SK-N-SH treated with all-trans-retinoic acid at 6 μM for 48 hours (cell line): ENCODE measurements at regions not wholly inside any gene's neighbourhood (a gene's known extent, or its start where the extent isn't known, plus 50 kb on each side); places are given as distances from the start of the nearest gene placed in this dataset.

Experiments used
- ATAC-seq: fragments of 200-7000 bp; cut with Tn5 transposase; 3 replicates; pipeline ENCODE4 v1.9.1; 2020; ENCODE audit warnings: mild to moderate bottlenecking, moderate library complexity
- ARNTL ChIP-seq: fragments of 450-650 bp; formaldehyde crosslinking; IDR thresholded peaks from 2 replicates; pipeline ENCODE4 v1.5.0; 2020; ENCODE audit warnings: low read depth, mild to moderate bottlenecking, moderate library complexity, borderline replicate concordance
- BACH2 ChIP-seq: fragments of 250-450 bp; sonication (Bioruptor Pico); IDR thresholded peaks from 2 replicates; pipeline ENCODE4 v1.9.0; 2021; ENCODE audit warnings: mild to moderate bottlenecking, borderline replicate concordance
- CSDC2 ChIP-seq: fragments of 250-450 bp; sonication (Bioruptor Pico); IDR thresholded peaks from 2 replicates; pipeline ENCODE4 v1.5.0; 2020; ENCODE audit warnings: mild to moderate bottlenecking, moderate library complexity
- ESRRG ChIP-seq: fragments of 250-450 bp; sonication (Bioruptor Pico); IDR thresholded peaks from 2 replicates; pipeline ENCODE4 v1.6.1; 2021; ENCODE audit warnings: mild to moderate bottlenecking
- GLIS3 ChIP-seq: fragments of 250-450 bp; sonication (Bioruptor Pico); IDR thresholded peaks from 2 replicates; pipeline ENCODE4 v1.5.0; 2020; ENCODE audit warnings: mild to moderate bottlenecking, moderate library complexity
- ISL1 ChIP-seq: fragments of 250-450 bp; sonication (Bioruptor Pico); IDR thresholded peaks from 2 replicates; pipeline ENCODE4 v2.1.2; 2022; ENCODE audit warnings: mild to moderate bottlenecking, moderate library complexity
- PPARA ChIP-seq: fragments of 250-450 bp; sonication (Bioruptor Pico); IDR thresholded peaks from 2 replicates; pipeline ENCODE4 v1.5.0; 2020; ENCODE audit warnings: mild to moderate bottlenecking, borderline replicate concordance
- RARB ChIP-seq: fragments of 250-450 bp; sonication (Bioruptor Pico); IDR thresholded peaks from 2 replicates; pipeline ENCODE4 v1.8.0; 2021; ENCODE audit warnings: mild to moderate bottlenecking, moderate library complexity
- SNAI2 ChIP-seq: fragments of 250-450 bp; sonication (Bioruptor Pico); IDR thresholded peaks from 2 replicates; pipeline ENCODE4 v1.5.0; 2020; ENCODE audit warnings: mild to moderate bottlenecking, moderate library complexity
- TCF4 ChIP-seq: fragments of 250-450 bp; sonication (Bioruptor Pico); IDR thresholded peaks from 2 replicates; pipeline ENCODE4 v1.8.0; 2021; ENCODE audit warnings: mild to moderate bottlenecking, moderate library complexity, borderline replicate concordance
- TOX ChIP-seq: fragments of 250-450 bp; sonication (Bioruptor Pico); IDR thresholded peaks from 2 replicates; pipeline ENCODE4 v1.8.0; 2021; ENCODE audit warnings: mild to moderate bottlenecking, moderate library complexity, borderline replicate concordance
- ZC3H10 ChIP-seq: fragments of 250-450 bp; sonication (Bioruptor Pico); IDR thresholded peaks from 2 replicates; pipeline ENCODE4 v1.5.1; 2021; ENCODE audit warnings: mild to moderate bottlenecking, moderate library complexity
- ZFP3 ChIP-seq: fragments of 250-450 bp; sonication (Bioruptor Pico); IDR thresholded peaks from 2 replicates; pipeline ENCODE4 v1.5.0; 2020; ENCODE audit warnings: mild to moderate bottlenecking, moderate library complexity
- ZFP30 ChIP-seq: fragments of 450-650 bp; formaldehyde crosslinking; IDR thresholded peaks from 2 replicates; pipeline ENCODE4 v1.5.0; 2022; ENCODE audit warnings: mild to moderate bottlenecking, moderate library complexity
- ZNF565 ChIP-seq: fragments of 450-650 bp; formaldehyde crosslinking; conservative IDR thresholded peaks from 2 replicates; pipeline ENCODE4 v1.5.0; 2020; ENCODE audit warnings: low read depth, mild to moderate bottlenecking, moderate library complexity
- ZNF70 ChIP-seq: fragments of 450-650 bp; formaldehyde crosslinking; IDR thresholded peaks from 2 replicates; pipeline ENCODE4 v1.5.0; 2020; ENCODE audit warnings: mild to moderate bottlenecking, moderate library complexity
- ZNF8 ChIP-seq: fragments of 450-650 bp; formaldehyde crosslinking; IDR thresholded peaks from 2 replicates; pipeline ENCODE4 v1.5.0; 2020; ENCODE audit warnings: mild to moderate bottlenecking, moderate library complexity
- TF ChIP-seq, protein P1 (sequence below): fragments of 250-450 bp; sonication (Bioruptor Pico); IDR thresholded peaks from 2 replicates; pipeline ENCODE4 v1.5.1; 2021; ENCODE audit warnings: mild to moderate bottlenecking, moderate library complexity
- TF ChIP-seq, protein P2 (sequence below): fragments of 250-450 bp; sonication (Bioruptor Pico); IDR thresholded peaks from 2 replicates; pipeline ENCODE4 v1.8.0; 2021; ENCODE audit warnings: low read depth, mild to moderate bottlenecking, moderate library complexity, borderline replicate concordance
- TF ChIP-seq, protein P3 (sequence below): fragments of 250-450 bp; sonication (Bioruptor Pico); IDR thresholded peaks from 2 replicates; pipeline ENCODE4 v1.5.1; 2020; ENCODE audit warnings: low read depth, mild to moderate bottlenecking, moderate library complexity
- TF ChIP-seq, protein P4 (sequence below): fragments of 250-450 bp; sonication (Bioruptor Pico); IDR thresholded peaks from 2 replicates; pipeline ENCODE4 v1.5.0; 2020; ENCODE audit warnings: mild to moderate bottlenecking, moderate library complexity
- TF ChIP-seq, protein P5 (sequence below): fragments of 250-450 bp; sonication (Bioruptor Pico); IDR thresholded peaks from 2 replicates; pipeline ENCODE4 v1.8.0; 2020; ENCODE audit warnings: mild to moderate bottlenecking, moderate library complexity, borderline replicate concordance

DNA sequence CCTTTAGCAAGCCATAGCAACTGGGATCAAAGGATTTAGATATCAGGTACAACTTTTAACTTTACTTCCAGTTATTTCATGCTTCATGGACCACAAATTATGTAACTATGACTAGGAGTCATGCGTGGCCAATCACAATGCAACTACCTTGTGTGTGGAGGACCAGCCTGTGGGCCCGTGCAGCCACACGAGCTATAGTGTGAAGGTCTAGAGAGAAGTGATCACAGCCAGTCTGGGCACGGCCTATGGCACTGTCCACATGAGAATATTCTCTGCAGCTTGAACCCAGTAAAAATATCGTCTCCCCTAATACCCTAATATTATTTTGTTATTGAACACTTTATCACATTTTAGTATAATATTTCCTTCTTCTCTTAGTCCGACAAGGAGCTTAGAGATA, 464.9 kb upstream of the MIR17HG start:
- TF ChIP-seq ZNF70 (CRISPR knock-in tag) (no peak), GLIS3 (CRISPR knock-in tag) (no peak), ZC3H10 (CRISPR knock-in tag) (no peak), RARB (no peak), PPARA (CRISPR knock-in tag) (no peak), SNAI2 (no peak), TCF4 (CRISPR knock-in tag) (no peak), ZNF565 (no peak), ESRRG (CRISPR knock-in tag) (no peak), ARNTL (CRISPR knock-in tag) (no peak), CSDC2 (no peak)
- TF ChIP-seq, protein P1, sequence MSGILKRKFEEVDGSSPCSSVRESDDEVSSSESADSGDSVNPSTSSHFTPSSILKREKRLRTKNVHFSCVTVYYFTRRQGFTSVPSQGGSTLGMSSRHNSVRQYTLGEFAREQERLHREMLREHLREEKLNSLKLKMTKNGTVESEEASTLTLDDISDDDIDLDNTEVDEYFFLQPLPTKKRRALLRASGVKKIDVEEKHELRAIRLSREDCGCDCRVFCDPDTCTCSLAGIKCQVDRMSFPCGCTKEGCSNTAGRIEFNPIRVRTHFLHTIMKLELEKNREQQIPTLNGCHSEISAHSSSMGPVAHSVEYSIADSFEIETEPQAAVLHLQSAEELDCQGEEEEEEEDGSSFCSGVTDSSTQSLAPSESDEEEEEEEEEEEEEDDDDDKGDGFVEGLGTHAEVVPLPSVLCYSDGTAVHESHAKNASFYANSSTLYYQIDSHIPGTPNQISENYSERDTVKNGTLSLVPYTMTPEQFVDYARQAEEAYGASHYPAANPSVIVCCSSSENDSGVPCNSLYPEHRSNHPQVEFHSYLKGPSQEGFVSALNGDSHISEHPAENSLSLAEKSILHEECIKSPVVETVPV (CRISPR knock-in tag): no peak
- TF ChIP-seq, protein P2, sequence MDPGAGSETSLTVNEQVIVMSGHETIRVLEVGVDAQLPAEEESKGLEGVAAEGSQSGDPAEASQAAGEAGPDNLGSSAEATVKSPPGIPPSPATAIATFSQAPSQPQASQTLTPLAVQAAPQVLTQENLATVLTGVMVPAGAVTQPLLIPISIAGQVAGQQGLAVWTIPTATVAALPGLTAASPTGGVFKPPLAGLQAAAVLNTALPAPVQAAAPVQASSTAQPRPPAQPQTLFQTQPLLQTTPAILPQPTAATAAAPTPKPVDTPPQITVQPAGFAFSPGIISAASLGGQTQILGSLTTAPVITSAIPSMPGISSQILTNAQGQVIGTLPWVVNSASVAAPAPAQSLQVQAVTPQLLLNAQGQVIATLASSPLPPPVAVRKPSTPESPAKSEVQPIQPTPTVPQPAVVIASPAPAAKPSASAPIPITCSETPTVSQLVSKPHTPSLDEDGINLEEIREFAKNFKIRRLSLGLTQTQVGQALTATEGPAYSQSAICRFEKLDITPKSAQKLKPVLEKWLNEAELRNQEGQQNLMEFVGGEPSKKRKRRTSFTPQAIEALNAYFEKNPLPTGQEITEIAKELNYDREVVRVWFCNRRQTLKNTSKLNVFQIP (CRISPR knock-in tag): no peak
- TF ChIP-seq, protein P3, sequence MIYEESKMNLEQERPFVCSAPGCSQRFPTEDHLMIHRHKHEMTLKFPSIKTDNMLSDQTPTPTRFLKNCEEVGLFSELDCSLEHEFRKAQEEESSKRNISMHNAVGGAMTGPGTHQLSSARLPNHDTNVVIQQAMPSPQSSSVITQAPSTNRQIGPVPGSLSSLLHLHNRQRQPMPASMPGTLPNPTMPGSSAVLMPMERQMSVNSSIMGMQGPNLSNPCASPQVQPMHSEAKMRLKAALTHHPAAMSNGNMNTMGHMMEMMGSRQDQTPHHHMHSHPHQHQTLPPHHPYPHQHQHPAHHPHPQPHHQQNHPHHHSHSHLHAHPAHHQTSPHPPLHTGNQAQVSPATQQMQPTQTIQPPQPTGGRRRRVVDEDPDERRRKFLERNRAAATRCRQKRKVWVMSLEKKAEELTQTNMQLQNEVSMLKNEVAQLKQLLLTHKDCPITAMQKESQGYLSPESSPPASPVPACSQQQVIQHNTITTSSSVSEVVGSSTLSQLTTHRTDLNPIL (CRISPR knock-in tag): no peak
- no peak for ATAC-seq

DNA sequence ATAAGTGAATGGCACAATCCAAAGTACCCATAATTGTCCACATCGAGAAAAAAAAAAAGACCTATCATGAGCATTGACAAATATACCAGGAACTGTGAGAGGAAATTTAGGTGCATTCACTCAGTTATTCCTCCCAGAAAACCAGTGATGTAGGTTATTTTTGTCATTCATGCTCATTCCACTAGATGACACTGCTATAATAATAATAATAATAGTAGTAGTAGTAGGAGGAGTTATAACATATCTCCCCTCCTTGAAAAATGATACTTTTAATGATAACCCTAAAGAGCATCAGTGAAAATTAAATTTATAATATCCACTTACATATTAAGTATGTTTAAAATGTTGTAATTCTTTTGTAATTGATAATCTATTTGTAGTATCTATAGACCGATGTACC, 463.9 kb upstream of the MIR17HG start:
- no peak for TF ChIP-seq TOX (CRISPR knock-in tag)
- no peak for TF ChIP-seq ESRRG (CRISPR knock-in tag)
- TF ChIP-seq, protein P3 (CRISPR knock-in tag): no peak
- no peak for TF ChIP-seq ZFP30 (CRISPR knock-in tag)
- TF ChIP-seq PPARA (CRISPR knock-in tag): no peak
- no peak for TF ChIP-seq ZFP3
- no peak for TF ChIP-seq CSDC2
- no peak for TF ChIP-seq ZNF565
- TF ChIP-seq, protein P2 (CRISPR knock-in tag): no peak
- no peak for TF ChIP-seq RARB
- no peak for TF ChIP-seq BACH2 (CRISPR knock-in tag)
- no peak for TF ChIP-seq TCF4 (CRISPR knock-in tag)

DNA sequence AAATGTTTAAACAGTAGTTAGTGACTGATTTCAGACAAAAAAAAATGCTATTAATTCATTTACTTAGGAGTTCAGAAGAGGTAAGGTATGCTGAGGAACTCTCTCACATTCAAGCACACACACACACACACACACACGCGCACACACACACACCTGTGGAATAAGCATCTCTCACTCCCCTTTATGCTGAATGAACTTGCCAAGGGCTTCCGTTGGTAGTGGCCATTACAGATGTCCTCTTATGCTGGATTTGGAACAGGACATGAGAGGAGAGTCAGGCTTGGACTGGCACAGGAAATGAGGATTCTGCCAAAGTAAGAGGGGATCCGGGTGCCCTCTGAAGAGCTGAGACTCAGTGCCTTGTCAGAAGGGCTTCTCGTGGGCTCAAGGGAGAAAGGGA, 463.4 kb upstream of the MIR17HG start:
- ATAC-seq: no peak
- TF ChIP-seq ZFP3 (no peak), ZFP30 (CRISPR knock-in tag) (no peak), ZNF565 (no peak), ARNTL (CRISPR knock-in tag) (no peak), ZNF70 (CRISPR knock-in tag) (no peak), TOX (CRISPR knock-in tag) (no peak), TCF4 (CRISPR knock-in tag) (no peak), PPARA (CRISPR knock-in tag) (no peak), ISL1 (CRISPR knock-in tag) (no peak), ZC3H10 (CRISPR knock-in tag) (no peak), ZNF8 (no peak)
- TF ChIP-seq, protein P4, sequence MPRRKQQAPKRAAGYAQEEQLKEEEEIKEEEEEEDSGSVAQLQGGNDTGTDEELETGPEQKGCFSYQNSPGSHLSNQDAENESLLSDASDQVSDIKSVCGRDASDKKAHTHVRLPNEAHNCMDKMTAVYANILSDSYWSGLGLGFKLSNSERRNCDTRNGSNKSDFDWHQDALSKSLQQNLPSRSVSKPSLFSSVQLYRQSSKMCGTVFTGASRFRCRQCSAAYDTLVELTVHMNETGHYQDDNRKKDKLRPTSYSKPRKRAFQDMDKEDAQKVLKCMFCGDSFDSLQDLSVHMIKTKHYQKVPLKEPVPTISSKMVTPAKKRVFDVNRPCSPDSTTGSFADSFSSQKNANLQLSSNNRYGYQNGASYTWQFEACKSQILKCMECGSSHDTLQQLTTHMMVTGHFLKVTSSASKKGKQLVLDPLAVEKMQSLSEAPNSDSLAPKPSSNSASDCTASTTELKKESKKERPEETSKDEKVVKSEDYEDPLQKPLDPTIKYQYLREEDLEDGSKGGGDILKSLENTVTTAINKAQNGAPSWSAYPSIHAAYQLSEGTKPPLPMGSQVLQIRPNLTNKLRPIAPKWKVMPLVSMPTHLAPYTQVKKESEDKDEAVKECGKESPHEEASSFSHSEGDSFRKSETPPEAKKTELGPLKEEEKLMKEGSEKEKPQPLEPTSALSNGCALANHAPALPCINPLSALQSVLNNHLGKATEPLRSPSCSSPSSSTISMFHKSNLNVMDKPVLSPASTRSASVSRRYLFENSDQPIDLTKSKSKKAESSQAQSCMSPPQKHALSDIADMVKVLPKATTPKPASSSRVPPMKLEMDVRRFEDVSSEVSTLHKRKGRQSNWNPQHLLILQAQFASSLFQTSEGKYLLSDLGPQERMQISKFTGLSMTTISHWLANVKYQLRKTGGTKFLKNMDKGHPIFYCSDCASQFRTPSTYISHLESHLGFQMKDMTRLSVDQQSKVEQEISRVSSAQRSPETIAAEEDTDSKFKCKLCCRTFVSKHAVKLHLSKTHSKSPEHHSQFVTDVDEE (CRISPR knock-in tag): no peak
- TF ChIP-seq, protein P5, sequence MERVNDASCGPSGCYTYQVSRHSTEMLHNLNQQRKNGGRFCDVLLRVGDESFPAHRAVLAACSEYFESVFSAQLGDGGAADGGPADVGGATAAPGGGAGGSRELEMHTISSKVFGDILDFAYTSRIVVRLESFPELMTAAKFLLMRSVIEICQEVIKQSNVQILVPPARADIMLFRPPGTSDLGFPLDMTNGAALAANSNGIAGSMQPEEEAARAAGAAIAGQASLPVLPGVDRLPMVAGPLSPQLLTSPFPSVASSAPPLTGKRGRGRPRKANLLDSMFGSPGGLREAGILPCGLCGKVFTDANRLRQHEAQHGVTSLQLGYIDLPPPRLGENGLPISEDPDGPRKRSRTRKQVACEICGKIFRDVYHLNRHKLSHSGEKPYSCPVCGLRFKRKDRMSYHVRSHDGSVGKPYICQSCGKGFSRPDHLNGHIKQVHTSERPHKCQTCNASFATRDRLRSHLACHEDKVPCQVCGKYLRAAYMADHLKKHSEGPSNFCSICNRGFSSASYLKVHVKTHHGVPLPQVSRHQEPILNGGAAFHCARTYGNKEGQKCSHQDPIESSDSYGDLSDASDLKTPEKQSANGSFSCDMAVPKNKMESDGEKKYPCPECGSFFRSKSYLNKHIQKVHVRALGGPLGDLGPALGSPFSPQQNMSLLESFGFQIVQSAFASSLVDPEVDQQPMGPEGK (CRISPR knock-in tag): no peak
- TF ChIP-seq, protein P2 (CRISPR knock-in tag): no peak
- TF ChIP-seq, all 23 proteins: peak for 0

More for the DNA sequence above, 463.9 kb upstream of the MIR17HG start:
- 0 out of 3 replicates have a peak, but pooled peaks have one; percentile 34 for ATAC-seq
